AG08395 (cell line): ENCODE measurements at regions not wholly inside any gene's neighbourhood (a gene's known extent, or its start where the extent isn't known, plus 50 kb on each side); places are given as distances from the start of the nearest gene placed in this dataset.
"Not testable (repeated sequence)": the region's sequence is repeated elsewhere in the genome, so short reads cannot be mapped to it uniquely, and the experiment has no call there.

ENCODE experiments used
- DNase-seq: peaks from one replicate; pipeline ENCODE4 v3.0.0; 2012; ENCODE audit warnings: mixed read lengths, low spot score

- no peak for DNase-seq
Measured at GRCh38 chr9:86997156-86997555, 49.9 kb upstream of the GAS1 start.

GRCh38 chr9:86997951-86998350 lies 50.6 kb upstream of the GAS1 start:
- DNase-seq = no peak

- no peak for DNase-seq
Measured at GRCh38 chr9:87002517-87002916, 55.2 kb upstream of the GAS1 start.

GRCh38 chr9:87004016-87004415 lies 56.7 kb upstream of the GAS1 start:
- no peak for DNase-seq

GRCh38 chr9:87006956-87007355 lies 59.6 kb upstream of the GAS1 start:
- DNase-seq = no peak

- DNase-seq = peak; percentile 55
Measured at GRCh38 chr9:87007711-87008366, 60.5 kb upstream of the GAS1 start.

- DNase-seq = no peak
Measured at GRCh38 chr9:87008667-87009066, 61.4 kb upstream of the GAS1 start.

GRCh38 chr9:87010626-87011025 lies 63.3 kb upstream of the GAS1 start:
- no peak for DNase-seq

GRCh38 chr9:87011551-87011950 lies 64.2 kb upstream of the GAS1 start:
- DNase-seq = no peak

- DNase-seq = no peak
Measured at GRCh38 chr9:87013490-87013889, 66.2 kb upstream of the GAS1 start.

GRCh38 chr9:87014436-87014835 lies 67.1 kb upstream of the GAS1 start:
- no peak for DNase-seq

- no peak for DNase-seq
Measured at GRCh38 chr9:87016681-87017080, 69.4 kb upstream of the GAS1 start.

- no peak for DNase-seq
Measured at GRCh38 chr9:87020169-87020950, 73.1 kb upstream of the GAS1 start.

- no peak for DNase-seq
Measured at GRCh38 chr9:87022178-87022577, 74.9 kb upstream of the GAS1 start.

- DNase-seq = no peak
Measured at GRCh38 chr9:87026204-87026603, 78.9 kb upstream of the GAS1 start.

- DNase-seq = not testable (repeated sequence)
Measured at GRCh38 chr9:87028836-87029235, 81.5 kb upstream of the GAS1 start.

- no peak for DNase-seq
Measured at GRCh38 chr9:87029905-87030304, 82.6 kb upstream of the GAS1 start.

- no peak for DNase-seq
Measured at GRCh38 chr9:87034841-87035240, 87.5 kb upstream of the GAS1 start.

GRCh38 chr9:87035879-87036278 lies 88.6 kb upstream of the GAS1 start:
- DNase-seq = peak; percentile 62

- no peak for DNase-seq
Measured at GRCh38 chr9:87036506-87036905, 89.2 kb upstream of the GAS1 start.

GRCh38 chr9:87039809-87040392 lies 92.6 kb upstream of the GAS1 start:
- peak; percentile 27 for DNase-seq

- no peak for DNase-seq
Measured at GRCh38 chr9:87040410-87041009, 93.2 kb upstream of the GAS1 start.
